CD14-positive monocyte (primary cell): ENCODE measurements at regions not wholly inside any gene's neighbourhood (a gene's known extent, or its start where the extent isn't known, plus 50 kb on each side); places are given as distances from the start of the nearest gene placed in this dataset.
"Not testable (repeated sequence)": the region's sequence is repeated elsewhere in the genome, so short reads cannot be mapped to it uniquely, and the experiment has no call there.

Experiments used
- DNase-seq, 3 donors: peaks; one replicate each; pipeline ENCODE4 v3.0.0-alpha.2; 2011 to 2022
- H2AFZ ChIP-seq: 2 replicates; pipeline ENCODE4 v1.6.0; 2012; ENCODE audit warnings: mild to moderate bottlenecking, low read depth, low read length, inconsistent platforms; ENCODE audit not compliant: insufficient read depth, poor library complexity, severe bottlenecking
- H3K27ac ChIP-seq, 2 donors: 1 replicate in 1 of 2; 2 replicates in 1 of 2; pipeline ENCODE4 v1.5.1; 2012 to 2013; ENCODE audit warnings: low read length in 2 of 2, control low read depth in 1 of 2, inconsistent platforms in 1 of 2, low read depth in 1 of 2, mild to moderate bottlenecking in 1 of 2
- H3K27me3 ChIP-seq, 2 donors: one replicate each; pipeline versions ENCODE4 v1.6.0 to v1.6.1; 2011 to 2013; ENCODE audit warnings: low read length in 2 of 2; ENCODE audit not compliant: control insufficient read depth in 2 of 2, insufficient read depth in 2 of 2
- H3K36me3 ChIP-seq, 2 donors: replicated peaks in 1 of 2; 1 replicate in 1 of 2; 2 replicates in 1 of 2; pipeline versions ENCODE4 v1.5.1 to v1.6.1; 2012 to 2013; ENCODE audit warnings: low read length in 2 of 2, control low read depth in 1 of 2, inconsistent platforms in 1 of 2, mild to moderate bottlenecking in 1 of 2; ENCODE audit not compliant: insufficient read depth in 2 of 2, control insufficient read depth in 1 of 2
- H3K4me1 ChIP-seq, 2 donors: 1 replicate in 1 of 2; 2 replicates in 1 of 2; pipeline versions ENCODE4 v1.5.1 to v1.6.1; 2012 to 2013; ENCODE audit warnings: low read length in 2 of 2, control low read depth in 1 of 2, inconsistent platforms in 1 of 2, mild to moderate bottlenecking in 1 of 2, moderate library complexity in 1 of 2; ENCODE audit not compliant: insufficient read depth in 2 of 2, control insufficient read depth in 1 of 2
- H3K4me2 ChIP-seq: replicated peaks from 2 replicates; pipeline ENCODE3; 2012; ENCODE audit warnings: low read length, moderate library complexity, mild to moderate bottlenecking; ENCODE audit not compliant: poor library complexity, severe bottlenecking; ENCODE audit errors: extremely low read depth
- H3K4me3 ChIP-seq, 3 experiments: fragments of 200-600 bp in 1 of 3; sonication (generic) in 1 of 3; replicated peaks in 1 of 3; 1 replicate in 2 of 3; 2 replicates in 1 of 3; pipeline ENCODE4 v1.5.1; 2011 to 2013; ENCODE audit warnings: low read length in 3 of 3, mild to moderate bottlenecking in 3 of 3, control low read depth in 2 of 3, low read depth in 2 of 3, inconsistent platforms in 1 of 3, moderate library complexity in 1 of 3
- H3K79me2 ChIP-seq: 2 replicates; pipeline ENCODE4 v1.6.0; 2012; ENCODE audit warnings: mild to moderate bottlenecking, control low read depth, inconsistent platforms, low read length, moderate library complexity; ENCODE audit not compliant: insufficient read depth
- H3K9ac ChIP-seq: 2 replicates; pipeline ENCODE4 v1.6.0; 2017; ENCODE audit warnings: low read length, mild to moderate bottlenecking; ENCODE audit not compliant: insufficient read depth, poor library complexity, severe bottlenecking
- H3K9me3 ChIP-seq, 2 donors: replicated peaks in 1 of 2; 1 replicate in 1 of 2; 2 replicates in 1 of 2; pipeline versions ENCODE4 v1.5.1 to v1.6.1; 2012 to 2013; ENCODE audit warnings: low read length in 2 of 2, control low read depth in 1 of 2; ENCODE audit not compliant: control insufficient read depth in 1 of 2, insufficient read depth in 1 of 2
- H4K20me1 ChIP-seq: 2 replicates; pipeline ENCODE4 v1.6.0; 2012; ENCODE audit warnings: mild to moderate bottlenecking, low read length, control low read depth, moderate library complexity; ENCODE audit not compliant: insufficient read depth
- H3K27ac Mint-ChIP-seq, 7 donors: one replicate each; pipeline ENCODE4 v1.8.0; 2020; ENCODE audit warnings: mild to moderate bottlenecking in 7 of 7, mixed read lengths in 7 of 7, moderate library complexity in 6 of 7, inconsistent platforms in 2 of 7
- H3K27me3 Mint-ChIP-seq, 3 donors: one replicate each; pipeline ENCODE4 v1.8.0; 2021 to 2022; ENCODE audit warnings: low read depth in 3 of 3, mild to moderate bottlenecking in 3 of 3, mixed read lengths in 3 of 3, moderate library complexity in 3 of 3, inconsistent platforms in 1 of 3
- H3K36me3 Mint-ChIP-seq, 2 donors: one replicate each; pipeline ENCODE4 v1.8.0; 2020; ENCODE audit warnings: mixed read lengths in 2 of 2, inconsistent platforms in 1 of 2, mild to moderate bottlenecking in 1 of 2
- H3K4me1 Mint-ChIP-seq: one replicate; pipeline ENCODE4 v1.8.0; 2020; ENCODE audit warnings: mild to moderate bottlenecking, mixed read lengths
- H3K4me3 Mint-ChIP-seq, 2 donors: one replicate each; pipeline ENCODE4 v1.8.0; 2020; ENCODE audit warnings: mild to moderate bottlenecking in 2 of 2, mixed read lengths in 2 of 2, moderate library complexity in 1 of 2
- H3K9me3 Mint-ChIP-seq, 7 donors: one replicate each; pipeline ENCODE4 v1.8.0; 2020 to 2022; ENCODE audit warnings: mixed read lengths in 7 of 7, mild to moderate bottlenecking in 6 of 7, moderate library complexity in 6 of 7, inconsistent platforms in 2 of 7
- WGBS: methylation state at CpG from one replicate; pipeline ENCODE4 v1.1.5; 2013; ENCODE audit warnings: missing lambda C conversion rate; ENCODE audit not compliant: insufficient coverage; 5-methylcytosine and 5-hydroxymethylcytosine counted together
- intact Hi-C, 2 donors: fragments of 100-400 bp; cut with micrococcal nuclease; formaldehyde crosslinking; loops; one replicate each; pipeline versions ENCODE4 v1.15.0 to v1.15.1; 2023
- TF ChIP-seq, protein P1 (sequence below): fragments of 200-600 bp; IDR thresholded peaks from one replicate; pipeline ENCODE4 v1.8.0; 2022; ENCODE audit warnings: antibody characterized with exemption, mild to moderate bottlenecking

DNA sequence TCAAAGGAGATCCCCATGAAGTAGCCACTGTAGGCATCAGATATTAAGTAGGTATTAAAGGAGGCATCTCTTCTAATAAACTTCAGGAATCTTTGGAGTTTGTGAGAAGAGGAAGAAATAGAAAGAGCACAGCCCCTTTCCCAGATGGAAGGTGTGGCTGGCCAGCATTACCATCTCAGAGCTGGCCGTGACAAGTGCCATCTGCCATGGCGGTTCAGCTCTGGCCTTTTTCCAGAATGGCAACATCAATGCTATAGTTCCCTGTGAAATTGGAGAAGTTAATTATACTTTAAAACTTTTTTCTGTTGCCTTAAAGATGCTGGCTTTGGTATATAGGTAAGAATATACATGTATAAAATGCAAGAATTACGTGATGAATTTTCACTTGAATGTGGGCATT lies 51.9 kb upstream of the MCUR1 start:
- no peaks in the 10 kb centered on the region for H4K20me1 ChIP-seq
- no peak for DNase-seq
- no peak overlapping the region for H2AFZ ChIP-seq
- H3K4me3 ChIP-seq, result no peak overlapping the region
- Mint-ChIP-seq H3K36me3 (no peaks in the 10 kb centered on the region), H3K9me3 (peaks cover 0 to 5% (median 1%) of the 10 kb centered on the region in 7 donors), H3K4me3 (no peak overlapping the region), H3K4me1 (peaks cover 10% of the 10 kb centered on the region), H3K27me3 (peaks cover 0 to 4% (median 2%) of the 10 kb centered on the region in 3 donors), H3K27ac (no peak overlapping the region)
- peaks cover 0 to under 1% of the 10 kb centered on the region in 2 donors for H3K9me3 ChIP-seq
- no peaks in the 10 kb centered on the region for H3K79me2 ChIP-seq
- H3K27ac ChIP-seq, result no peak overlapping the region
- WGBS, result 83% methylated on average over 1 of the region's 3 CpGs
- intact Hi-C loops, result no loop called here
- H3K4me1 ChIP-seq, result peaks cover 12 to 13% of the 10 kb centered on the region in 2 donors
- no peak overlapping the region for H3K9ac ChIP-seq
- TF ChIP-seq, protein P1, sequence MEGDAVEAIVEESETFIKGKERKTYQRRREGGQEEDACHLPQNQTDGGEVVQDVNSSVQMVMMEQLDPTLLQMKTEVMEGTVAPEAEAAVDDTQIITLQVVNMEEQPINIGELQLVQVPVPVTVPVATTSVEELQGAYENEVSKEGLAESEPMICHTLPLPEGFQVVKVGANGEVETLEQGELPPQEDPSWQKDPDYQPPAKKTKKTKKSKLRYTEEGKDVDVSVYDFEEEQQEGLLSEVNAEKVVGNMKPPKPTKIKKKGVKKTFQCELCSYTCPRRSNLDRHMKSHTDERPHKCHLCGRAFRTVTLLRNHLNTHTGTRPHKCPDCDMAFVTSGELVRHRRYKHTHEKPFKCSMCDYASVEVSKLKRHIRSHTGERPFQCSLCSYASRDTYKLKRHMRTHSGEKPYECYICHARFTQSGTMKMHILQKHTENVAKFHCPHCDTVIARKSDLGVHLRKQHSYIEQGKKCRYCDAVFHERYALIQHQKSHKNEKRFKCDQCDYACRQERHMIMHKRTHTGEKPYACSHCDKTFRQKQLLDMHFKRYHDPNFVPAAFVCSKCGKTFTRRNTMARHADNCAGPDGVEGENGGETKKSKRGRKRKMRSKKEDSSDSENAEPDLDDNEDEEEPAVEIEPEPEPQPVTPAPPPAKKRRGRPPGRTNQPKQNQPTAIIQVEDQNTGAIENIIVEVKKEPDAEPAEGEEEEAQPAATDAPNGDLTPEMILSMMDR, result no peak
- H3K36me3 ChIP-seq, result no peaks in the 10 kb centered on the region
- no peak overlapping the region for H3K4me2 ChIP-seq
- peaks cover 0 to 2% of the 10 kb centered on the region in 2 donors for H3K27me3 ChIP-seq

DNA sequence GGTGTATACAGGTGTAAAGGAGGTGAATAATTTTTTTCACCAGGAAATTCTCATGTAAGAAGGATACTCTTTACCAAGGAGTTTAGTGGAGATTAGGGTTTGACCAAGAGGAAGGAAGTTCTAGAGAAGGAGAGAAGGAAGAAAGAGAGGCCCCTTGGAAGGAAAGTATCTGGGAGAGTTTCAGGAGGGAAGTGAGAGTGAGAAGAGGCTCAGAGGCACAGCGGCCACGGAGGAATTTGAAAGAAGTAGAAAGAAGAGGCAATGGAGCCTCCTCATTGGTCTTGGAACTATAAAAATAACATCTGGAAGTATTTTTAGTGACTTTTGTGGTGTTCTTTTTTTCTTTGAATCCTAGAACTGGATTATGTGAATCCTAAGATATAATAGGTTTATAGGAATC lies 50.8 kb upstream of the MCUR1 start:
- peaks cover 16% of the 10 kb centered on the region for H3K4me1 Mint-ChIP-seq
- H3K4me3 ChIP-seq, result no peak overlapping the region
- H3K9me3 Mint-ChIP-seq, result peaks cover 5 to 16% (median 13%) of the 10 kb centered on the region in 7 donors
- no peaks in the 10 kb centered on the region for H3K36me3 ChIP-seq
- peaks cover 3 to 7% of the 10 kb centered on the region in 2 donors for H3K36me3 Mint-ChIP-seq
- TF ChIP-seq, protein P1, result no peak
- H3K27me3 Mint-ChIP-seq, result peaks cover 8 to 15% (median 13%) of the 10 kb centered on the region in 3 donors
- H4K20me1 ChIP-seq, result no peaks in the 10 kb centered on the region
- DNase-seq, result peak in 2 of 3 donors; percentile 14 to 20
- no CpG with 5 or more reads among the region's 2 CpGs for whole genome bisulfite sequencing
- H3K27ac Mint-ChIP-seq, result no peak overlapping the region
- peaks cover 14 to 15% of the 10 kb centered on the region in 2 donors for H3K4me1 ChIP-seq
- intact Hi-C loops, result no loop called here
- no peak overlapping the region for H2AFZ ChIP-seq
- H3K27me3 ChIP-seq, result peaks cover 10 to 14% of the 10 kb centered on the region in 2 donors
- no peak overlapping the region for H3K4me2 ChIP-seq
- H3K4me3 Mint-ChIP-seq, result no peak overlapping the region
- H3K9ac ChIP-seq, result no peak overlapping the region
- H3K9me3 ChIP-seq, result peaks cover 9 to 12% of the 10 kb centered on the region in 2 donors
- H3K27ac ChIP-seq, result no peak overlapping the region
- no peaks in the 10 kb centered on the region for H3K79me2 ChIP-seq

GRCh38 chr6:13864669-13865068 lies 50.3 kb upstream of the MCUR1 start:
- H3K27ac Mint-ChIP-seq, H4K20me1 ChIP-seq, H3K4me2 ChIP-seq, H3K36me3 ChIP-seq, H3K79me2 ChIP-seq, DNase-seq, H3K9ac ChIP-seq, H3K4me3 Mint-ChIP-seq, H3K27ac ChIP-seq, H2AFZ ChIP-seq, H3K36me3 Mint-ChIP-seq, intact Hi-C loops, H3K4me3 ChIP-seq: not testable (repeated sequence)
- Histone ChIP-seq H3K27me3 (peaks cover 14 to 18% of the 10 kb centered on the region in 2 donors), H3K9me3 (peaks cover 9 to 12% of the 10 kb centered on the region in 2 donors), H3K4me1 (peaks cover 19 to 20% of the 10 kb centered on the region in 2 donors)
- peaks cover 5 to 16% (median 13%) of the 10 kb centered on the region in 7 donors for H3K9me3 Mint-ChIP-seq
- H3K4me1 Mint-ChIP-seq, result peaks cover 17% of the 10 kb centered on the region
- peaks cover 12 to 18% (median 18%) of the 10 kb centered on the region in 3 donors for H3K27me3 Mint-ChIP-seq
- WGBS, result no CpG with 5 or more reads among the region's 2 CpGs
